Liver (tissue), 8 donors: ENCODE measurements at regions not wholly inside any gene's neighbourhood (a gene's known extent, or its start where the extent isn't known, plus 50 kb on each side); places are given as distances from the start of the nearest gene placed in this dataset.

Experiments
- DNase-seq: peaks from one replicate; pipeline ENCODE4 v3.0.0-alpha.2; 2017; ENCODE audit warnings: low spot score
- H3K27ac ChIP-seq, 2 donors: one replicate each; pipeline ENCODE4 v1.7.0; 2013; ENCODE audit warnings: inconsistent platforms in 2 of 2, low read length in 2 of 2, control low read depth in 1 of 2, low read depth in 1 of 2, mild to moderate bottlenecking in 1 of 2
- H3K27me3 ChIP-seq, 4 donors: one replicate each; pipeline versions ENCODE4 v1.6.1 to v1.7.0; 2013; ENCODE audit warnings: low read length in 3 of 4, inconsistent platforms in 1 of 4, mild to moderate bottlenecking in 1 of 4, moderate library complexity in 1 of 4; ENCODE audit not compliant: control insufficient read depth in 4 of 4, insufficient read depth in 4 of 4
- H3K36me3 ChIP-seq, 4 donors: one replicate each; pipeline versions ENCODE4 v1.6.1 to v1.7.0; 2013; ENCODE audit warnings: low read length in 3 of 4, mild to moderate bottlenecking in 3 of 4, low read depth in 1 of 4, moderate library complexity in 1 of 4; ENCODE audit not compliant: control insufficient read depth in 4 of 4, insufficient read depth in 3 of 4
- H3K4me1 ChIP-seq, 4 donors: one replicate each; pipeline versions ENCODE4 v1.6.1 to v1.7.0; 2013; ENCODE audit warnings: low read length in 3 of 4, mild to moderate bottlenecking in 3 of 4, moderate library complexity in 1 of 4; ENCODE audit not compliant: control insufficient read depth in 4 of 4, insufficient read depth in 4 of 4
- H3K4me3 ChIP-seq, 3 donors: one replicate each; pipeline versions ENCODE4 v1.6.1 to v1.7.0; 2013; ENCODE audit warnings: low read length in 3 of 3, control low read depth in 1 of 3, low read depth in 1 of 3, mild to moderate bottlenecking in 1 of 3
- H3K9ac ChIP-seq, 2 donors: one replicate each; pipeline ENCODE4 v1.7.0; 2013; ENCODE audit warnings: low read length in 2 of 2, mild to moderate bottlenecking in 2 of 2, moderate library complexity in 2 of 2, control low read depth in 1 of 2, low read depth in 1 of 2
- H3K9me3 ChIP-seq, 4 donors: one replicate each; pipeline versions ENCODE4 v1.6.1 to v1.7.0; 2013; ENCODE audit warnings: low read length in 3 of 4; ENCODE audit not compliant: control insufficient read depth in 4 of 4
- EGR1 ChIP-seq, 2 donors: IDR thresholded peaks; 2 replicates each; pipeline ENCODE4 v1.6.1; 2016 to 2018; ENCODE audit warnings: antibody characterized with exemption in 2 of 2, low read depth in 2 of 2
- FOXA1 ChIP-seq: IDR thresholded peaks from 2 replicates; pipeline ENCODE4 v1.6.1; 2016; ENCODE audit warnings: antibody characterized with exemption
- FOXA2 ChIP-seq: IDR thresholded peaks from 2 replicates; pipeline ENCODE4 v1.6.1; 2016; ENCODE audit warnings: antibody characterized with exemption
- GABPA ChIP-seq, 2 donors: IDR thresholded peaks in 1 of 2; conservative IDR thresholded peaks in 1 of 2; 2 replicates each; pipeline ENCODE4 v1.6.1; 2016; ENCODE audit warnings: antibody characterized with exemption in 2 of 2, mild to moderate bottlenecking in 1 of 2, moderate library complexity in 1 of 2
- HNF4A ChIP-seq, 2 donors: conservative IDR thresholded peaks; 2 replicates each; pipeline ENCODE4 v1.6.1; 2016; ENCODE audit warnings: antibody characterized with exemption in 2 of 2, mild to moderate bottlenecking in 2 of 2
- HNF4G ChIP-seq: IDR thresholded peaks from 2 replicates; pipeline ENCODE4 v1.6.1; 2016; ENCODE audit warnings: antibody characterized with exemption
- JUND ChIP-seq, 2 donors: IDR thresholded peaks; 2 replicates each; pipeline ENCODE4 v1.6.1; 2016; ENCODE audit warnings: antibody characterized with exemption in 2 of 2
- NR2F2 ChIP-seq: IDR thresholded peaks from 2 replicates; pipeline ENCODE4 v1.6.1; 2016; ENCODE audit warnings: antibody characterized with exemption
- RAD21 ChIP-seq, 2 donors: IDR thresholded peaks; 2 replicates each; pipeline ENCODE4 v1.6.1; 2016; ENCODE audit warnings: antibody characterized with exemption in 2 of 2, mild to moderate bottlenecking in 2 of 2
- RXRA ChIP-seq, 2 donors: IDR thresholded peaks; 2 replicates each; pipeline ENCODE4 v1.6.1; 2017 to 2018; ENCODE audit warnings: antibody characterized with exemption in 2 of 2, mild to moderate bottlenecking in 1 of 2
- SP1 ChIP-seq: IDR thresholded peaks from 2 replicates; pipeline ENCODE4 v1.6.1; 2018; ENCODE audit warnings: antibody characterized with exemption, mild to moderate bottlenecking
- TAF1 ChIP-seq: conservative IDR thresholded peaks from 2 replicates; pipeline ENCODE4 v1.6.1; 2016; ENCODE audit warnings: antibody characterized with exemption, mild to moderate bottlenecking
- YY1 ChIP-seq: IDR thresholded peaks from 2 replicates; pipeline ENCODE4 v1.6.1; 2016; ENCODE audit warnings: antibody characterized with exemption, mild to moderate bottlenecking
- WGBS: extraction: QIAGEN DNeasy Blood & Tissue Kit; methylation state at CpG from one replicate; pipeline ENCODE4 v1.1.7; 2013; 5-methylcytosine and 5-hydroxymethylcytosine counted together
- TF ChIP-seq, protein P1 (sequence below): fragments of 150-350 bp; IDR thresholded peaks from 2 replicates; pipeline ENCODE4 v1.5.1; 2017; ENCODE audit warnings: improper control_type of control experiment, low read depth, low read length; ENCODE audit not compliant: missing input control
- TF ChIP-seq, protein P2 (sequence below): IDR thresholded peaks from 2 replicates; pipeline ENCODE4 v1.6.1; 2016; ENCODE audit warnings: antibody characterized with exemption
- TF ChIP-seq, protein P3 (sequence below): IDR thresholded peaks from 2 replicates; pipeline ENCODE4 v1.6.1; 2016; ENCODE audit warnings: antibody characterized with exemption
- TF ChIP-seq, protein P4 (sequence below): IDR thresholded peaks from 2 replicates; pipeline ENCODE4 v1.6.1; 2016; ENCODE audit warnings: antibody characterized with exemption, mild to moderate bottlenecking
- TF ChIP-seq, protein P5 (sequence below): IDR thresholded peaks from 2 replicates; pipeline ENCODE4 v1.6.1; 2016; ENCODE audit warnings: antibody characterized with exemption
- donor health status: healthy.
- donor health status: healthy.
- donor health status: healthy.
- donor health status: healthy.
- donor health status: healthy.

DNA sequence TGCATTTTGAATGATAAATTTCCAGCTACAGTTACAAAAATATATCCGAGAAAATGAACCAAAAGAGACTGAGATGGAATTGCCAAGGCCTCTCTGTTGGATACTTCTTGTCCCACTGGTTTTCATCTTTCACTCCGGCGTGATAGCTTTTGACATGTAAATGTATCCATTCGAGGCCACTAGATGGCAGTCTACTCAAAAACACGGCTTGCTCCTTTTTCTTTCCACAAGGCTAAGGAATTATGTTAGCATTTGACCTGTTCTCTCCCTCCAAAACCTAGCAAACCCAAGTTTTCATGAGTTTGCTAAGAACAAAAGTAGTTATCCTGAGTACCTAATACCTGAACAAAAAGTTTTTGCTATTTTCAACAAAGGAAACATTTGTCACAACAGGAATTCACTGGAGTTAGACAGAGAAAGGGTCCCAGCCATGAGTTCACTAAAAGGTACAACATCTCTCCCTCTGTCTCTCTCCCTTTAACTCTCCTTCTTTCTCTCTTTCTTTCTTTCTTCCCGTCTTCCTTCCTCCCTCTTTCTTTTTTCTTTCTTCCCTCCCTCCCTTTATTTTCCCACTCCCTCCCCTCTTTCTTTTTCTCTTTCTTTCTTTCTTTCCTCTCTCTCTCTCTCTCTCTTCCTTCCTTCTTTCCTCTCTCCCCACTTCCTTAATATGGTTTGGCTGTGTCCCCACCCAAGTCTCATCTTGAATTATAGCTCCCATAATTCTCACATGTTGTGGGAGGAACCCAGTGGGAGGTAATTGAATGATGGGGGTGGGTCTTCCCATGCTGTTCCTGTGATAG lies 207.9 kb upstream of the MYO3A start:
- Histone ChIP-seq H3K4me3 (no peak overlapping the region), H3K9ac (no peak overlapping the region), H3K27ac (no peak overlapping the region), H3K36me3 (no peaks in the 10 kb centered on the region), H3K27me3 (no peaks in the 10 kb centered on the region), H3K9me3 (no peaks in the 10 kb centered on the region), H3K4me1 (no peaks in the 10 kb centered on the region)
- DNase-seq: no peak
- peak; percentile 62 to 72 for TF ChIP-seq RAD21 (IDR thresholded peaks at IDR 0.05)
- TF ChIP-seq, protein P1, sequence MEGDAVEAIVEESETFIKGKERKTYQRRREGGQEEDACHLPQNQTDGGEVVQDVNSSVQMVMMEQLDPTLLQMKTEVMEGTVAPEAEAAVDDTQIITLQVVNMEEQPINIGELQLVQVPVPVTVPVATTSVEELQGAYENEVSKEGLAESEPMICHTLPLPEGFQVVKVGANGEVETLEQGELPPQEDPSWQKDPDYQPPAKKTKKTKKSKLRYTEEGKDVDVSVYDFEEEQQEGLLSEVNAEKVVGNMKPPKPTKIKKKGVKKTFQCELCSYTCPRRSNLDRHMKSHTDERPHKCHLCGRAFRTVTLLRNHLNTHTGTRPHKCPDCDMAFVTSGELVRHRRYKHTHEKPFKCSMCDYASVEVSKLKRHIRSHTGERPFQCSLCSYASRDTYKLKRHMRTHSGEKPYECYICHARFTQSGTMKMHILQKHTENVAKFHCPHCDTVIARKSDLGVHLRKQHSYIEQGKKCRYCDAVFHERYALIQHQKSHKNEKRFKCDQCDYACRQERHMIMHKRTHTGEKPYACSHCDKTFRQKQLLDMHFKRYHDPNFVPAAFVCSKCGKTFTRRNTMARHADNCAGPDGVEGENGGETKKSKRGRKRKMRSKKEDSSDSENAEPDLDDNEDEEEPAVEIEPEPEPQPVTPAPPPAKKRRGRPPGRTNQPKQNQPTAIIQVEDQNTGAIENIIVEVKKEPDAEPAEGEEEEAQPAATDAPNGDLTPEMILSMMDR: peak; percentile 57
- TF ChIP-seq NR2F2: no peak
- 5% methylated on average over 6 of the region's 6 CpGs for WGBS

DNA sequence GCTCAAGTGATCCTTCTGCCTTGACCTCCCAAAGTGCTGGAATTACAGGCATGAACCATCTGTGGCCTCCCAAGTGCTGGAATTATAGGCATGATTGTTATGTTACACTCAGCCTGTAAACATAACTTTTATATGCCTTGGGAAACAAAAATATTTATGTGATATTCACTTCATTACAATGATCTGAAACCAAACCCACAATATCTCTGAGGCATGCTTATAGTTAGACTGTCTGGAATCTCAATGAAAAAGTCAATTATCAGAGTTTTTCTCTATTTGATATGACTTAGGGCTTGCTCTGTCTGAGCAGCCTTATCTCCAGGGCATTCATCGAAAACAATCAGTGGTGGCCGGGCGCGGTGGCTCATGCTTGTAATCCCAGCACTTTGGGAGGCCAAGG lies 195.3 kb upstream of the MYO3A start:
- no peaks in the 10 kb centered on the region for H3K36me3 ChIP-seq
- no peak overlapping the region for H3K4me3 ChIP-seq
- no peaks in the 10 kb centered on the region for H3K4me1 ChIP-seq
- H3K9ac ChIP-seq: no peak overlapping the region
- H3K9me3 ChIP-seq: no peaks in the 10 kb centered on the region
- 87% methylated on average over 4 of the region's 4 CpGs for WGBS
- no peaks in the 10 kb centered on the region for H3K27me3 ChIP-seq
- no peak overlapping the region for H3K27ac ChIP-seq
- DNase-seq: no peak
- TF ChIP-seq YY1 (no peak), TAF1 (no peak), SP1 (no peak), HNF4G (no peak), FOXA2 (no peak), EGR1 (IDR thresholded peaks at IDR 0.05; ENCODE audit: low read depth in 2 of 2) (no peak), RXRA (IDR thresholded peaks at IDR 0.05) (no peak), RAD21 (IDR thresholded peaks at IDR 0.05) (no peak), HNF4A (conservative IDR thresholded peaks at IDR 0.05) (no peak), JUND (IDR thresholded peaks at IDR 0.05) (no peak), NR2F2 (no peak), GABPA (IDR thresholded peaks at IDR 0.05 in 1 of 2, conservative IDR thresholded peaks at IDR 0.05 in 1 of 2) (no peak), FOXA1 (no peak)
- TF ChIP-seq, protein P2, sequence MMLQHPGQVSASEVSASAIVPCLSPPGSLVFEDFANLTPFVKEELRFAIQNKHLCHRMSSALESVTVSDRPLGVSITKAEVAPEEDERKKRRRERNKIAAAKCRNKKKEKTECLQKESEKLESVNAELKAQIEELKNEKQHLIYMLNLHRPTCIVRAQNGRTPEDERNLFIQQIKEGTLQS: no peak
- TF ChIP-seq, protein P3, sequence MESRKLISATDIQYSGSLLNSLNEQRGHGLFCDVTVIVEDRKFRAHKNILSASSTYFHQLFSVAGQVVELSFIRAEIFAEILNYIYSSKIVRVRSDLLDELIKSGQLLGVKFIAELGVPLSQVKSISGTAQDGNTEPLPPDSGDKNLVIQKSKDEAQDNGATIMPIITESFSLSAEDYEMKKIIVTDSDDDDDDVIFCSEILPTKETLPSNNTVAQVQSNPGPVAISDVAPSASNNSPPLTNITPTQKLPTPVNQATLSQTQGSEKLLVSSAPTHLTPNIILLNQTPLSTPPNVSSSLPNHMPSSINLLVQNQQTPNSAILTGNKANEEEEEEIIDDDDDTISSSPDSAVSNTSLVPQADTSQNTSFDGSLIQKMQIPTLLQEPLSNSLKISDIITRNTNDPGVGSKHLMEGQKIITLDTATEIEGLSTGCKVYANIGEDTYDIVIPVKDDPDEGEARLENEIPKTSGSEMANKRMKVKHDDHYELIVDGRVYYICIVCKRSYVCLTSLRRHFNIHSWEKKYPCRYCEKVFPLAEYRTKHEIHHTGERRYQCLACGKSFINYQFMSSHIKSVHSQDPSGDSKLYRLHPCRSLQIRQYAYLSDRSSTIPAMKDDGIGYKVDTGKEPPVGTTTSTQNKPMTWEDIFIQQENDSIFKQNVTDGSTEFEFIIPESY: no peak
- TF ChIP-seq, protein P4, sequence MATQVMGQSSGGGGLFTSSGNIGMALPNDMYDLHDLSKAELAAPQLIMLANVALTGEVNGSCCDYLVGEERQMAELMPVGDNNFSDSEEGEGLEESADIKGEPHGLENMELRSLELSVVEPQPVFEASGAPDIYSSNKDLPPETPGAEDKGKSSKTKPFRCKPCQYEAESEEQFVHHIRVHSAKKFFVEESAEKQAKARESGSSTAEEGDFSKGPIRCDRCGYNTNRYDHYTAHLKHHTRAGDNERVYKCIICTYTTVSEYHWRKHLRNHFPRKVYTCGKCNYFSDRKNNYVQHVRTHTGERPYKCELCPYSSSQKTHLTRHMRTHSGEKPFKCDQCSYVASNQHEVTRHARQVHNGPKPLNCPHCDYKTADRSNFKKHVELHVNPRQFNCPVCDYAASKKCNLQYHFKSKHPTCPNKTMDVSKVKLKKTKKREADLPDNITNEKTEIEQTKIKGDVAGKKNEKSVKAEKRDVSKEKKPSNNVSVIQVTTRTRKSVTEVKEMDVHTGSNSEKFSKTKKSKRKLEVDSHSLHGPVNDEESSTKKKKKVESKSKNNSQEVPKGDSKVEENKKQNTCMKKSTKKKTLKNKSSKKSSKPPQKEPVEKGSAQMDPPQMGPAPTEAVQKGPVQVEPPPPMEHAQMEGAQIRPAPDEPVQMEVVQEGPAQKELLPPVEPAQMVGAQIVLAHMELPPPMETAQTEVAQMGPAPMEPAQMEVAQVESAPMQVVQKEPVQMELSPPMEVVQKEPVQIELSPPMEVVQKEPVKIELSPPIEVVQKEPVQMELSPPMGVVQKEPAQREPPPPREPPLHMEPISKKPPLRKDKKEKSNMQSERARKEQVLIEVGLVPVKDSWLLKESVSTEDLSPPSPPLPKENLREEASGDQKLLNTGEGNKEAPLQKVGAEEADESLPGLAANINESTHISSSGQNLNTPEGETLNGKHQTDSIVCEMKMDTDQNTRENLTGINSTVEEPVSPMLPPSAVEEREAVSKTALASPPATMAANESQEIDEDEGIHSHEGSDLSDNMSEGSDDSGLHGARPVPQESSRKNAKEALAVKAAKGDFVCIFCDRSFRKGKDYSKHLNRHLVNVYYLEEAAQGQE: no peak
- TF ChIP-seq, protein P5, sequence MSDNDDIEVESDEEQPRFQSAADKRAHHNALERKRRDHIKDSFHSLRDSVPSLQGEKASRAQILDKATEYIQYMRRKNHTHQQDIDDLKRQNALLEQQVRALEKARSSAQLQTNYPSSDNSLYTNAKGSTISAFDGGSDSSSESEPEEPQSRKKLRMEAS: no peak
- TF ChIP-seq, protein P1: no peak
